Keratinocyte (primary cell): ENCODE measurements at regions not wholly inside any gene's neighbourhood (a gene's known extent, or its start where the extent isn't known, plus 50 kb on each side); places are given as distances from the start of the nearest gene placed in this dataset.

Source experiments
- CTCF ChIP-seq, 3 experiments: IDR thresholded peaks in 1 of 3; conservative IDR thresholded peaks in 1 of 3; optimal IDR thresholded peaks in 1 of 3; 2 replicates in 2 of 3; 3 replicates in 1 of 3; pipeline versions ENCODE3 to v1.5.1; 2011; ENCODE audit warnings: low read length in 3 of 3, mild to moderate bottlenecking in 3 of 3, moderate library complexity in 2 of 3, control low read depth in 1 of 3, inconsistent platforms in 1 of 3; ENCODE audit not compliant: insufficient read depth in 2 of 3; ENCODE audit errors: extremely low read depth in 1 of 3
- EZH2 ChIP-seq: IDR thresholded peaks from one replicate; pipeline ENCODE4 v1.6.1; 2012; ENCODE audit warnings: inconsistent platforms, mild to moderate bottlenecking, low read length, moderate library complexity

GRCh38 chr2:168338292-168338691 is 90.9 kb upstream of the STK39 start:
- TF ChIP-seq CTCF (optimal IDR thresholded peaks at IDR 0.05 in 1 of 3, IDR thresholded peaks at IDR 0.05 in 1 of 3, conservative IDR thresholded peaks at IDR 0.05 in 1 of 3; ENCODE audit: extremely low read depth in 1 of 3, insufficient read depth in 2 of 3, low read length in 3 of 3) (no peak), EZH2 (no peak)
